GM19397 (cell line): ENCODE measurements at regions not wholly inside any gene's neighbourhood (a gene's known extent, or its start where the extent isn't known, plus 50 kb on each side); places are given as distances from the start of the nearest gene placed in this dataset.
"Not testable (repeated sequence)": the region's sequence is repeated elsewhere in the genome, so short reads cannot be mapped to it uniquely, and the experiment has no call there.

ENCODE experiments used
- ATAC-seq: cut with Tn5 transposase; IDR thresholded peaks from one replicate; pipeline ENCODE4 v1.9.1; 2021; ENCODE audit warnings: mild to moderate bottlenecking, moderate library complexity; ENCODE audit not compliant: unreplicated experiment

GRCh38 chr13:99792079-99792921 is 179.3 kb downstream of the ZIC5 start:
- no peak for ATAC-seq

DNA sequence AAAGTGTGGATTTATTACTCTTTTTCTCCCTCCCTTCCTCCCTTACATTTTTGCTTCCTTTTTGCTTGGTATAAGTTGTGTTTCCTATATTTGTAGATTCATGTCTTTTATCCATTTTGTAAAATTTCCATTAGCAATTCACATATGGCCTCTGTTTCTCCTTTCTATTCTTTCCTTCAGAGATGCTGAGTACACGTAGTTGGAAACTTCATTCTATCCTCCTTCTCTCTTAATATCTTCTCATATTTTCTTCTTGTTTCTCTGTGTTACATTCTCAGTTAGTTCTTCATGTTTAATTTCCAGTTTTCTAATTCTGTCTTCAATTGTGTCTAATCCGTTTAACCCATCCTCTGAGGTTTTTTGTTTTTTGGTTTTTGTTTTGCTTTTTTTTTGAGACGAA is 188.9 kb downstream of the ZIC5 start:
- no peak for ATAC-seq

GRCh38 chr13:99778500-99778899 is 193.1 kb downstream of the ZIC5 start:
- ATAC-seq, result no peak

- no peak for ATAC-seq
Measured at GRCh38 chr13:99777873-99778272, 193.7 kb downstream of the ZIC5 start.

DNA sequence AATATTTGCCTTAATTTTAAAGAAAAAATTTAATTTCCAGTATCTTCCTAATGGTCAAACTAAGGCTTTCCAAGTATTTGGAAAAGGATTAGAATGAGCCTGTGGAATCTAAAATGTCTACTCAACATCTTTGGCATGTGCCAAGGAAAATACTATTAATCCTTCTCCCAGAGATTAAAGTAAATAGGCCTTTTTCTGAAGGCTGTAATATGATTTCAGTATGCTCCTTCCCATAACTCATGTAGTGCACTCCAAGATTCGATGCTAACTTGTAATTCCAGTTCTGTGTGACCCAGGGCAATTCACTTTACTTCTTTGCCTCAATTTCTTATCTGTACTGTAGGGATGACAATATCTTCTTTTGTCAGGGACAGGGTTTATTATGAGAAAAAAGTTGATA is 196.9 kb downstream of the ZIC5 start:
- ATAC-seq, result no peak

DNA sequence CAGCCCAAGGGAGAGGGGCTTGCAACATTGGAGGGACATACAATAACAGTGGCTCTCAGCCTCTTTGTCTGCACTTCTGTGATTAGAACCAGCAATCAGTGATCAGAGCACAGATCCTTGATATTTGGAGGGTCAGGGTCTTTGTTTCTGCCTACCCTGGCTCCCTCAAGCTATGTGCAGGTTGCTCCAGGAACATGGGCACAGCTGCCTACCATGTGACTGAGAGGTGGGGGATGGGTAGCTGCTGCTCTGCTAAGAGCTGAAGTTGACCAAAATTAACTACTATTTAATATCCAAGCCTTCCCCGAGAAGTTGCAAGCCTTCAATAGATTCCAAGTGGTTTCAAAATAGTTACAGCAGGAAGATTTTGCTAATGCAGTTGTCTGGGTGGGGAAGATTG is 202.6 kb downstream of the ZIC5 start:
- ATAC-seq, result no peak

DNA sequence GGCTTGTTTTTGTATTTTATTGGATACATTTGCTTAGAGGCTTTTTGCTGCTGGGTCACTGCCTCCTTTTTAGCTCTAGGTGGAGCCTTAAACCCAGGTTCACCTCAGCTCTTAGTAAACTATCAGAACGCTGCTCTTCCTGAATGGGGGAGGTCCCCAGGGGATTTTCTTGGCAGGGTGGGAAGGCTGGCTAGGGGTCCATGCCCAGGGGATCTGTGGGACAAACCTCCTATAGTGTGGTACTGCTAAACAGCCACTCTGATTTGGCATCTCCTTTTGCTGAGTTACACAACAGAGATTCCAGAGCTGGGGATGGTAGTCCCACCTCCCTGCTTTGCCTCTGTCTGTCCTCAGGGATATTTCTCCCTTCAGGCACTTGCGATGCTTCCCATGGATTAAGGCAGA is 204.9 kb downstream of the ZIC5 start:
- no peak for ATAC-seq

DNA sequence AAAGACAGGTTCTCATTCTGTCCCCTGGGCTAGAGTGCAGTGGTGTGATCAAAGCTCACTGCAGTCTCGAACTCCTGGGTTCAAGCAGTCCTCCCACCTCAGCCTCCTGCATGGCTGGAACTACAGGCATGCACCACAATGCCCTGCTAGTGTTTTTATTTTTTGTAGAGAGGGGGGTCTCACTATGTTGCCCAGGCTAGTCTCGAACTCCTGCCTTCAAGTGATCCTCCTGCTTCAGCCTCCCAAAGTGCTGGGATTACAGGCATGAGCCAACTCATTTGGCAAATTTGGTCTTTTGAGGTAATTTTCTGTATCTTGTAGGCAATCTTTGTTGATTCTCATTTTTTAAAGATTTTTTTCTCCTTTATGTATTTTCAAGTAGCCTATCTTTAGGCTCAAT is 205.7 kb downstream of the ZIC5 start:
- no peak for ATAC-seq

- ATAC-seq, result no peak
Measured at GRCh38 chr13:99760456-99760855, 211.1 kb downstream of the ZIC5 start.

- ATAC-seq, result no peak
Measured at GRCh38 chr13:99759163-99759552, 212.4 kb downstream of the ZIC5 start.

- no peak for ATAC-seq
Measured at GRCh38 chr13:99758460-99759162, 213.0 kb downstream of the ZIC5 start.

GRCh38 chr13:99757756-99758459 is 213.7 kb downstream of the ZIC5 start:
- no peak for ATAC-seq

DNA sequence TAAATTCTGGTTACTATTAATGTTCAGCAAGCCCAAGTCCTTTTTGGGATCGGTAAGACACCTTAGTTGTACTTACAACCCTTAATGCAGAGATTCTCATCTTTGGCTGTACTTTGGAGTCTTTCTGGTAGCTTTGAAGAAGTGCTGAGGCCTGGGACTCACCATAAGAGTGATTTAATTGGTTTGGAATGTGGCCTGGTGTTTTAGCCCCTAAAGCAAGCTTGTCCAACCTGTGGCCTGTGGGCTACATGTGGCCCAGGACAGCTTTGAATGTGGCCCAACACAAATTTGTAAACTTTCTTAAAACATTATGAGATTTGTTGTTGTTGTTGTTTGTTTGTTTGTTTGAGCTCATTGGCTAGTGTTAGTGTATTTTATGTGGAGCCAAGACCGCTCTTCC is 215.3 kb downstream of the ZIC5 start:
- ATAC-seq, result no peak

GRCh38 chr13:99754750-99755149 is 216.8 kb downstream of the ZIC5 start:
- not testable (repeated sequence) for ATAC-seq

- no peak for ATAC-seq
Measured at GRCh38 chr13:99752373-99752772, 219.2 kb downstream of the ZIC5 start.

DNA sequence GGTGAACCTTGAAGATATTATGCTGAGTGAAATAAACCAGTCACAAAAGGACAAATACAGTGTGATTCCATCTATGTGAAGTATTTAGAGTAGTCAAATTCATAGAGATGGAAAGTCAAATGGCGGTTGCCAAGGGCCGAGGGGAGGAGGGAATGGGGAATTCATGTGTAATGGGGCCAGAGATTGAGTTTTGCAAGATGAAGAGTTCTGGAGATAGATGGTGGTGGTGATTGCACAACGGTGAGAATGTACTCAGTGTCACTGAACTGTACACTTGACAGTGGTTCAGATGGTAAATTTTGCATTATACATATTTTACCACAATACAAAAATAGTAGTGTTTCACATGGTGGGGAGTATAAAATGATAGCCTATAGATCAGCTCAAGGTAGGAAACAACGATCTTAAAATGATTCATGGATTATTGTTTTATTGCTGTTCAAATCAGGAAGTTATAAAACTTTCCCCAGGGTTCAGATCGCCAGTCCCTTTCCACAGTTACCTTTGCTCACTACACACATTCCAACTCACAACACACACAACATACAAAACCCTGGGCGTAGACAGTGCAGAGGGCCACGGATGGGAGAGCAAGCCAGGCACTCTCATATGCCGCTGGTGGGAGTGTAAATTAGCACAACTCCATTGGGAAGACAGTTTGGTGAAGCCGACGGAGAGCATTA is 219.9 kb downstream of the ZIC5 start:
- ATAC-seq, result no peak

- no peak for ATAC-seq
Measured at GRCh38 chr13:99750951-99751350, 220.6 kb downstream of the ZIC5 start.

DNA sequence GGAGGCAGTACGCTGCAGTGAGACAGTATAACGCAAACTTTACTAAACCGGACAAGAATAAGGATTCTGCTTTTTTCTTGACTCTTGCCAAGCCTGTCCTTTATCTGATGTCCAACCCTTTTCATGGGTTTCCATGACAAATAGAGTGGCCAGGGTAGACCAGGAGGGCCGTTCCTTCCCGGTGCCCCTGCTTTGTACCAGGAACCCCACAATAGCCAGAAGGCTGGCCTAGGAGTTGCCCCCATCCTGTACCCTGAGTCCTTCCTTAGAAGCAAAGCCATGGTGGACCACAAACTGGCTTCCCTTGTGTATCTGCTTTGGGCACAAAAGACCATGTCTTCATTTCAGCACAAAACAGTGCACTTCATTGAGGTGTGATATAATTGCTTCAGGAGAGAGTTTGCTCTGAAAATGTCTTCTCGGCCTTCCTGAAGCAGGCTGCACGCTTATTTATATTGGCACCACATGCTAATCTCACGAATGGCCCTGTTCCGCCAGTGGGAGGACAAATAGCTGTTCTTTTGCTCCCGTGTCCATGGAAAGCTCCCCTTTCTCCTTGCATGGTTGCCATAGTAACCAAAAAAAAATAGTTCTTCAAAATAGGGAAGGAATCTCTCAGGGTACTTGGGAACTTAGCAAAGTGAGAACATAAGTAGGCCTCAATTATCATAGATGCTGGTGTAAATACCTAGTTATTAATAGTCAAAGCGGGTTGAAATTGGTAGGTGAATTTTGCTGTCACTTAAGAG is 222.1 kb downstream of the ZIC5 start:
- ATAC-seq, result no peak

- no peak for ATAC-seq
Measured at GRCh38 chr13:99747403-99747710, 224.2 kb downstream of the ZIC5 start.

GRCh38 chr13:99746637-99747402 is 224.7 kb downstream of the ZIC5 start:
- no peak for ATAC-seq
